ENCODE measurements at regions not wholly inside any gene's neighbourhood (a gene's known extent, or its start where the extent isn't known, plus 50 kb on each side); places are given as distances from the start of the nearest gene placed in this dataset.

- H3K9me3 ChIP-seq, result no peaks in the 10 kb centered on the region
- no peaks in the 10 kb centered on the region for H3K4me1 ChIP-seq (ENCODE audit: control insufficient read depth in 1 of 2, low read depth in 2 of 2)
- no peak for TF ChIP-seq CTCF (IDR thresholded peaks at IDR 0.05)
- H3K27me3 ChIP-seq (replicated peaks; ENCODE audit: insufficient read depth), result no peaks in the 10 kb centered on the region
- H3K4me3 ChIP-seq, result no peak overlapping the region
- DNase-seq (ENCODE audit: low spot score) (no peak), ATAC-seq (ENCODE audit: insufficient number of reproducible peaks, low FRiP score, low read depth) (no peak)
- H3K27ac ChIP-seq, result no peak overlapping the region
- no peaks in the 10 kb centered on the region for H3K36me3 ChIP-seq
Observed at GRCh38 chr2:234670806-234671205, 173.9 kb upstream of the ARL4C start.

GRCh38 chr2:234670052-234670451, 173.2 kb upstream of the ARL4C start:
- Histone ChIP-seq H3K27ac (no peak overlapping the region), H3K4me1 (ENCODE audit: control insufficient read depth in 1 of 2, low read depth in 2 of 2) (no peaks in the 10 kb centered on the region), H3K4me3 (no peak overlapping the region), H3K9me3 (no peaks in the 10 kb centered on the region), H3K27me3 (replicated peaks; ENCODE audit: insufficient read depth) (no peaks in the 10 kb centered on the region), H3K36me3 (no peaks in the 10 kb centered on the region)
- DNase-seq (ENCODE audit: low spot score) (no peak), ATAC-seq (ENCODE audit: insufficient number of reproducible peaks, low FRiP score, low read depth) (no peak)
- no peak for TF ChIP-seq CTCF (IDR thresholded peaks at IDR 0.05)

- no peak overlapping the region for H3K27ac ChIP-seq
- H3K4me3 ChIP-seq, result no peak overlapping the region
- DNase-seq (ENCODE audit: low spot score) (no peak), ATAC-seq (ENCODE audit: insufficient number of reproducible peaks, low FRiP score, low read depth) (no peak)
- no peak for TF ChIP-seq CTCF (IDR thresholded peaks at IDR 0.05)
- no peaks in the 10 kb centered on the region for H3K36me3 ChIP-seq
- H3K4me1 ChIP-seq (ENCODE audit: control insufficient read depth in 1 of 2, low read depth in 2 of 2), result no peaks in the 10 kb centered on the region
- H3K9me3 ChIP-seq, result no peaks in the 10 kb centered on the region
- H3K27me3 ChIP-seq (replicated peaks; ENCODE audit: insufficient read depth), result no peaks in the 10 kb centered on the region
Observed at GRCh38 chr2:234669621-234670020, 172.7 kb upstream of the ARL4C start.

DNA sequence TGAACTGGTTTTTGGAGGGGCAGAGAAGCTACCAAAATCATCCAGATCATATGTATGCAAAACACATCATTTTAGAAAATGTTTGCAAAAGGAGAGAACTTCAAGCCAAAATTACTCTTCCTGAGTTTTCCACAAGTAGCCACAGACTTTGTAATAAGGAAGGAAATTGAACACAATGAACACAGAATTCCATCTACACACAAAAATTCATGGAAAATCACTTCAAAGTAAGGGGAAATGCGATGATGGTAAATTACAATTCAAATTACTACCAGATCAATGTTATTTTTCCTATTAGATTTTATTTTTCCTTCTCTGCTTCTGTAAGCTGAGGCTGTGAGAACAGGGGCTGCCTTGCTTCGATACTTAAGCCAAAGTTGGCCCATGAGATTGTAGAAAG, 172.1 kb upstream of the ARL4C start:
- Histone ChIP-seq H3K36me3 (no peaks in the 10 kb centered on the region), H3K27me3 (replicated peaks; ENCODE audit: insufficient read depth) (no peaks in the 10 kb centered on the region), H3K4me3 (no peak overlapping the region), H3K9me3 (no peaks in the 10 kb centered on the region), H3K27ac (no peak overlapping the region), H3K4me1 (ENCODE audit: control insufficient read depth in 1 of 2, low read depth in 2 of 2) (no peaks in the 10 kb centered on the region)
- no peak for ATAC-seq (ENCODE audit: insufficient number of reproducible peaks, low FRiP score, low read depth)
- TF ChIP-seq CTCF (IDR thresholded peaks at IDR 0.05), result no peak
- no peak for DNase-seq (ENCODE audit: low spot score)

GRCh38 chr2:234666911-234667310, 170.0 kb upstream of the ARL4C start:
- H3K27me3 ChIP-seq (replicated peaks; ENCODE audit: insufficient read depth), result no peaks in the 10 kb centered on the region
- no peaks in the 10 kb centered on the region for H3K4me1 ChIP-seq (ENCODE audit: control insufficient read depth in 1 of 2, low read depth in 2 of 2)
- no peak overlapping the region for H3K4me3 ChIP-seq
- H3K36me3 ChIP-seq, result no peaks in the 10 kb centered on the region
- TF ChIP-seq CTCF (IDR thresholded peaks at IDR 0.05), result no peak
- H3K27ac ChIP-seq, result no peak overlapping the region
- DNase-seq (ENCODE audit: low spot score) (no peak), ATAC-seq (ENCODE audit: insufficient number of reproducible peaks, low FRiP score, low read depth) (no peak)
- H3K9me3 ChIP-seq, result no peaks in the 10 kb centered on the region
